Inflammatory macrophage treated with lipopolysaccharide for 4 hours (primary cell): ENCODE measurements at regions not wholly inside any gene's neighbourhood (a gene's known extent, or its start where the extent isn't known, plus 50 kb on each side); places are given as distances from the start of the nearest gene placed in this dataset.
A peak's percentile ranks its signal among the peaks of the same experiment; 100 is the strongest.

Experiments used
- DNase-seq: peaks from one replicate; pipeline ENCODE4 v3.0.0-alpha.2; 2020

- DNase-seq: no peak
Measured at GRCh38 chr3:87175732-87176131, 51.4 kb upstream of the CHMP2B start.

DNA sequence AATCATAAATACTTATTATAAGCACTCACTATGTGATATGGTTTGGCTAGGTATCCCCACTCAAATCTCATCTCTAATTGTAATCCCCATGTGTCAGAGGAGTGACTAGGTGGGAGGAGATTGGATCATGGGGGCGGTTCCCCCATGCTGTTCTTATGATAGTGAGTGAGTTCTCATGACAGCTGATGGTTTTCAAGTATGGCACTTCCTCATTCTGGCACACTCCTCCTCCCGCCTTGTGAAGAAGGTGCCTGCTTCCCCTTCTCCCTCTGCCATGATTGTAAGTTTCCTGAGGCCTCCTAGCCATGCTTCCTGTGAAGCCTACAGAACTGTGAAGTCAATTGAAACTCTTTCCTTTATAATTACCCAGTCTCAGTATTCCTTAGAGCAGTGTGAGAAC is 53.3 kb upstream of the CHMP2B start:
- DNase-seq: peak; percentile 15

DNA sequence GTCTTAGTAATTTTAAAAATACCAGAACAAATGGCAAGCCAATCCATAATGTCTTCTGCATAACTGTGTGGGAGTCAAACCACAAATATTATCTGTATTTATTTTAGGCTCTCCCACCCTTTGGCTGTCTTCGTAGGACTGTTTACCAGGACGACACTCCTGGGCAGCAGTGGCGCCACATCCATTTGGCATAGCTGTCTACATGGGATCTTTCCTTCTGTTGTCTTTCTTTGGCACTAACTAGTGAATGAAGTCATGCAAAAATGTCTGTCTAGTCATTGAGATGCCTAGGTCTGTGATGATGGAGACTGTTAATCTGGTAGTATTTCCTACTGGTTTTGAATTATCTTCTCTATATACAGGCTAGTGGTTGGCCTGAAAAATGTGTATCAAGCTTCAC is 54.0 kb upstream of the CHMP2B start:
- no peak for DNase-seq

DNA sequence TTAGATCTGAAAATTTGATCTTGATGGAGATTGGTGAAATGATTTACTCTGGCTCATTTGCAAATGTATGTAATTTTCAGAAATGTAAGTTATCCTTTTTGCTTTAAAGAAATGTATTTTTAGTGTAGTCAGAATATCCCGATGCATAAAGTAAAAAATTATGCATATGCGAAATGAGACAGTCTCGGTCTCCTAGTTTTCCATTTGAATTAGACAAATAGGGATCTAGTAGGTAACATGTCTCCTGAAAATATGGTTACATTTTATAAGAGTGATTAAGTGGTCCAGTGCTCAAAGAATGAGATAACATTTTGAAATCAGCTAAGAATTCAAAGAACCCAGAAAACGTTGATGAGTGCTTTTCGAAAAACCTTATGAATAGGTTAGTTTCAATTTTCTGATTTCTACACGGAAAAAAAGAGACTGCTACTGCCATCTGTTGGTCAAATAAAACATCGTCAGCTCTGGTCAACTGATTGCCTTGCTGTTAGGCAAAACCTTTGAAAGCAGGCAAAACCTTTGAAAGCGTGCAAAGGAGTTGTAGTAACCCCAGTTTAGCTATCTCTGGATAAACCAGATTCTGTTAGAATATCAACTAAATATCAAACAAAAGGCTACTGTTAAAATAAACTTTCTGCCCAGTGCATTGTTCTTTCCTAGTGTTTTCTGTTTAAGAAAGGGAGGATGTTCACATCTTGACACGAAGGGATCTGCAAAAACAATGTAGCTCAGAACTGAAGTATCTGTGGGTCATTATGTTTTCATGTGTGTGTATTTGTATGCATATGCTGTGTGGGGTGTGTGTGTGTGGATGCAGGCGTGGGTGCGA is 59.3 kb upstream of the CHMP2B start:
- DNase-seq: peak; percentile 56

- DNase-seq: no peak
Measured at GRCh38 chr3:87164245-87164644, 62.9 kb upstream of the CHMP2B start.

GRCh38 chr3:87161851-87162250 is 65.3 kb upstream of the CHMP2B start:
- DNase-seq: no peak

DNA sequence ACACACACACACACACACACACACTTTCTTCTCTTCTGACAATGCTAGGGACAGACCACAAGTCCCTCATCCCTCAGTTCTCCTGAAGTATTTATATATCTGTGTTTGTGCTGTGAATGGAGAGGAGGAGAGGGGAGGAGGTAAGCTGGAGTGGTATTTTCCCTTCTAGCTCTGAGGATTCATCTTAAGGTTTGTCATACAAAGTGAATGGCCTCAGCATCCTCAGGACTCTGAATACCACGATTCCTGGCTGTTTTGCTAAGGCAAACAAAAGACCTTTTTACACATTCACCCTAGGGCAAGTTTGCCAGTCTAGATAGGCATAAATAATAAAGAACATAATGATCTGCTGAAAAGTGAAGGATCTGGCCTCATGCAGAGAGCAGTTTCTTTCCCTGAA is 65.7 kb upstream of the CHMP2B start:
- no peak for DNase-seq

GRCh38 chr3:87161013-87161412 is 66.1 kb upstream of the CHMP2B start:
- DNase-seq: no peak

DNA sequence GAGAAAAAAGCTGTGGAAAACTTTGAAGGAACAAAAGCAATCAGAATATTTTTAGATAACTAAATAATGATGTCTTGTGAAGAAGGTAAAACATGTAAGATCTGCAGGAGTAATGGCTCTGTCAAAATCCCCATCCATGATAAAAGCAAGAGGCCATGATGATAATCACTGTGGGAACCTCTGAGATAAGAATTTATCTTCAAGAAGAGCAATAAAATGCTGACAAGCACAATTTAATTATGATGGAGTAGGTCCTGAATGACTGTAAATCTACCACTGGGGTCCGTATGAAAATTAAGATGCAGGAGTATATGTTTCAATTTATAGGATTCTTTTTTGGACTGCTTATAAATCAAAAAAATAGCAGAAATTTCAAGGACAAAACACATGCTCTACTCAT is 68.3 kb upstream of the CHMP2B start:
- no peak for DNase-seq

DNA sequence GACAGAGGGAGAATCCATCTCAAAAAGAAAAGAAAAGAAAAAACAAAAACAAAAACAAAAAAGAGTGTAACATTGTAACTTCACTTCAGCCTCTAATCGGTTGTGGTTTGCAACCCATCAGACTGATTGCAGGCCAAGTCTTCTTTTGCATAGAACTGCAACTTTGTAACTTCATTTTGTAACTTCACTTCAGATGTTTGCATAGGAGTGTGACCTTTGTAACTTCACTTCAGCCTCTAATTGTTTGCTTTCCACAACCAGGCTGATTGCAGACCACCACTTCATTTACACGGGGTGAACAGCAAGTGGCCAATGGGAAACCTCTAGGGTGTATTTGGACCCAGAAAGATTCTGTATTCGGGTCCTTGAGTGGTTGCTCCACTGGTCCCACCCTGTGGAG is 79.1 kb upstream of the CHMP2B start:
- no peak for DNase-seq

GRCh38 chr3:87147562-87147961 is 79.5 kb upstream of the CHMP2B start:
- no peak for DNase-seq

GRCh38 chr3:87145553-87145952 is 81.6 kb upstream of the CHMP2B start:
- DNase-seq: no peak

DNA sequence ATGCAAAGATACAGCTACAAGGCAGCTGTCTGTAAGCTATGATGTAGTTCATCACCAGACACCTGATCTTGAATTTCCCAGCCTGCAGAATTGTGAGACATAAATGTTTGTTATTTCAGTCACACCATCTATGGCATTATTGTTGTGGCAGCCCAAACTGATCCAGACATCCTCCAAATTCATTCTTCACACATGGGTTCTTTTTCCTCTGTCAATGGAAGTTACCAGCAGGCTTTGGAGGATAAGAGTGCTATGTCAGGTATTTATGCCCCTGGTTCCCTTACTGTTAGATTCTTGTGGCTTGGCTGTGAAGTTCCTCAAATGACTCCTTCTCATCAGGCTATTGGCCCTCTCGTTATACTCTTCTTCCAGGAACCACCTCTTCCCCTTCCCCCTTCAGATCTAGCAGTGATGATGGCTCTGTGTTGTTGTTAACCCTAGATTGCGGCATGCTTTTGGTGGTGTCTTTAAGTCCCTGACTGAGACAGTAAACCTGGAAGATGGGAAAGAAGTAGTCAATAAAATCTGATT is 91.0 kb upstream of the CHMP2B start:
- no peak for DNase-seq

GRCh38 chr3:87135412-87135811 is 91.7 kb upstream of the CHMP2B start:
- no peak for DNase-seq

DNA sequence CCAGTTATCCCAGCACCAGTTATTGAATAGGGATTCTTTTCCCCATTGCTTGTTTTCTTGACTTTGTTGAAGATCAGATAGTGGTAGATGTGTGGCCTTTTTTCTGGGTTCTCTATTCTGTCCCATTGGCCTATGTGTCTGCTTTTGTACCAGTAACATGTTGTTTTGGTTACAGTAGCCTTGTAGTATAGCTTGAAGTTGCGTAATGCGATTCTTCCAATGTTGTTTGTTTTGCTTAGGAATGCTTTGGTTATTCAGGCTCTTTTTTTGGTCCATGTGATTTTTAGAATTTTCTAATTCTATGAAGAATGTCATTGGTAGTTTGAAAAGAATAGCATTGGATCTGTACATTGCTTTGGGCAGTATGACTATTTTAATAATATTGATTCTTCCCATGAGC is 94.3 kb upstream of the CHMP2B start:
- no peak for DNase-seq

DNA sequence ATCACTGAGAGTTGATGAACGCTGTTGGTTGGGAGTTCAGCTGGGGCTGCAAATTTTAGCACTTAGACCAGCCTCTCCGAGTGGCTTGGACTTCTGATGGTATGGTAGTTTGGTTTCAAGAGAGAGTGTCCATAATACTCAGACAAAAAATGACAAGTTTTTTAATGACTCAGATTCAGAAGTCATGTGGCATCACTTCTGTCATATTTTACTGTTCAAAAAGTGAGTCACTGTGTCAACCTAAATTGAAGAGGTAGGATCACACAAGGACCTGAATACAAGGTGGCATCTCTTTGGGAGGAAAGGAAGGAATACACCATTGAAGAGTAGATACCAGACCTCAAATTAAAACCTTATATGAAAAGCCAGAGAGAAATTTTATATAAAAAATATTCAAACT is 99.1 kb upstream of the CHMP2B start:
- no peak for DNase-seq

GRCh38 chr3:87127281-87127680 is 99.8 kb upstream of the CHMP2B start:
- DNase-seq: no peak

DNA sequence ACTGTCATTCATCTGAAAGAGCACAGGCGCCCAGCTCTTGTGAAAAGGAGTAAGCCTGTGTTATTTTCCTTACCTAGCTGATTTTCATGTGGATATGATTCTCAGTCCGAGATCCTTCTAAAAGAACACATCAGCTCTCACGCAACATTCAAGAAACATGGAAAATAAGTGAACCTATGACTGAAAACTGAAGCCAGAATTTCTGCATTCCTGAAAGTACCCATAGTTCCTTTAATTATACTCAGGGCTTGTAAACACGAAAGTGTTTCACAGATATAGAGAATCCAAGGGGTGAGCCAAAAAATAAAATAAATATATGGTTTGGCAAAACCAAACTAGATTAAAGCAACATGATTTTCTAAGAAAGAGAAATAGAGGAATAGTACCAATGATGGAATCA is 100.8 kb upstream of the CHMP2B start:
- no peak for DNase-seq

DNA sequence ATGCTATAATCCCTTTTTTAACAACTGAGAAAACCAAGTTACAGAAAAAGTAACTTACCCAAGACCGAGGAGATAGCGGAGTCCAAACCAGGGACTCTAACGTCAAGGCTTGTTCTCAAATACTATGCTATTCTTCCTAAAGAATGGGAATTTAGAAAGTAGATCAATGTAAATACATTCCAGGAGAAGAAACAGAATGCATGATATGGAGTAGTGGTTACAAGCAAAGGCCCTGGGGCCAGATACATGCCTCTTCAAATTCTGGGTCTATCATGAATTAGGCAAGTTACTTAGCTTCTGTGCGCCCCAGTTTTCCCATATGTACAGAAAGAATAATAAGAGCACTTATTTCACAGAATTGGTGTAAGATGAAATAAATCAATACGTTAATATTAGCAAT is 102.0 kb upstream of the CHMP2B start:
- DNase-seq: no peak

- no peak for DNase-seq
Measured at GRCh38 chr3:87122766-87123165, 104.3 kb upstream of the CHMP2B start.

- DNase-seq: no peak
Measured at GRCh38 chr3:87121856-87122255, 105.3 kb upstream of the CHMP2B start.

DNA sequence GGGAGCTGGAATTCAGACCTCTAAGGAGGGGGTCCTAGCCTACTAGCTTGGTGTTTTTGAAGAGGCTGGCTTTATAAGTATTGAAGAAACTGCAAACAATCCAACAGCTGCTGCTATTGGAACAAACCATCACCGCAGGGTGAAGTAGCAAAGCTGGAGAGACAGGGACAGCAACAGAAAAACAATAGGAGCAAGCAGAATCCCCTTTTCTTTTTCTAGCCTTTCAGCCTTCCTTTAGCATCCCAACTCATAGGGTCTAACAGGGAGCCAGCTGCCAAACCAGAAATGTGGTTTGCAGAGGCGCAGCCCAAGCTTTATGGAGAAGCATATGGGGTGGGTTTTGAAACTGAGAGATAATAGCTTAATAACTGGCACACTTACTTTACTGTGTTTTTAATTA is 106.2 kb upstream of the CHMP2B start:
- DNase-seq: no peak

- DNase-seq: no peak
Measured at GRCh38 chr3:87120236-87120635, 106.9 kb upstream of the CHMP2B start.

DNA sequence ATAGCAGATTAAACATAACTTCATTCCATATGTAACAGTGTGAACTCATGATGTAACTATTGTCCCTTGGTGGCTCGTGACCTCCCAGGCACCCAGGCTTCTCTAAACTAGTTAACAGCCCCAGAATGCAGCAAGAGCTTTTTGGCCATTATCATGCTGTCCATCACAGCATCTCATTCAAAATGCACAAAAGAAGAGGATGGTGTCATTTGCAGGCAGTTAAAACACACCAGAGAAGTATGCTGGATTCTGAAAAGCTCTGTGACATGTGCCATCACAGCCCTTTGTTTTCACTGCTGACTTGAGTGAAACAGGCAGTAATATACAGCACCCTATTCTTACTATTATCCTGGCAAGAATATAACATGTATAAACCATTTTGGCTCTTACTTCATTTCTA is 117.6 kb upstream of the CHMP2B start:
- no peak for DNase-seq
